Ectodermal cell (in vitro differentiated cells): ENCODE measurements at regions not wholly inside any gene's neighbourhood (a gene's known extent, or its start where the extent isn't known, plus 50 kb on each side); places are given as distances from the start of the nearest gene placed in this dataset.

Experiments
- H3K27ac ChIP-seq: 2 replicates; pipeline ENCODE4 v1.7.0; 2013; ENCODE audit warnings: mild to moderate bottlenecking, low read depth, low read length; ENCODE audit not compliant: insufficient read depth, poor library complexity, severe bottlenecking
- H3K27me3 ChIP-seq: 2 replicates; pipeline ENCODE4 v1.7.0; 2013; ENCODE audit warnings: mild to moderate bottlenecking, low read length; ENCODE audit not compliant: insufficient read depth, control insufficient read depth, poor library complexity, severe bottlenecking
- H3K36me3 ChIP-seq: one replicate; pipeline ENCODE4 v1.7.0; 2013; ENCODE audit warnings: low read length; ENCODE audit not compliant: control insufficient read depth, insufficient read depth
- H3K4me1 ChIP-seq: one replicate; pipeline ENCODE4 v1.7.0; 2013; ENCODE audit warnings: low read length; ENCODE audit not compliant: control insufficient read depth, insufficient read depth
- H3K4me3 ChIP-seq: 2 replicates; pipeline ENCODE4 v1.7.0; 2013; ENCODE audit warnings: low read depth, low read length, control low read depth; ENCODE audit not compliant: insufficient read depth
- H3K9me3 ChIP-seq: 2 replicates; pipeline ENCODE4 v1.7.0; 2013; ENCODE audit warnings: mild to moderate bottlenecking, low read length, moderate library complexity; ENCODE audit not compliant: control insufficient read depth
- WGBS, 2 experiments: methylation state at CpG; one replicate each; pipeline ENCODE4 v1.1.7; 2013; ENCODE audit warnings: missing lambda C conversion rate in 2 of 2; 5-methylcytosine and 5-hydroxymethylcytosine counted together

GRCh38 chr16:81166417-81167300 lies 70.5 kb upstream of the GCSH start:
- Histone ChIP-seq H3K4me1 (no peaks in the 10 kb centered on the region), H3K27ac (no peak overlapping the region), H3K27me3 (no peaks in the 10 kb centered on the region), H3K9me3 (no peaks in the 10 kb centered on the region), H3K36me3 (no peaks in the 10 kb centered on the region), H3K4me3 (no peak overlapping the region)
- WGBS, 2 experiments, result 89 to 90% methylated on average over 16 of the region's 16 CpGs

- H3K4me1 ChIP-seq, result no peaks in the 10 kb centered on the region
- 92 to 93% methylated on average over 12 of the region's 12 CpGs for WGBS, 2 experiments
- H3K27me3 ChIP-seq, result no peaks in the 10 kb centered on the region
- H3K36me3 ChIP-seq, result no peaks in the 10 kb centered on the region
- no peaks in the 10 kb centered on the region for H3K9me3 ChIP-seq
- no peak overlapping the region for H3K4me3 ChIP-seq
- no peak overlapping the region for H3K27ac ChIP-seq
These were observed 69.4 kb upstream of the GCSH start for GRCh38 chr16:81165411-81166097.

GRCh38 chr16:81164958-81165357 lies 68.8 kb upstream of the GCSH start:
- Histone ChIP-seq H3K4me1 (no peaks in the 10 kb centered on the region), H3K4me3 (no peak overlapping the region), H3K27ac (no peak overlapping the region), H3K27me3 (no peaks in the 10 kb centered on the region), H3K36me3 (no peaks in the 10 kb centered on the region), H3K9me3 (no peaks in the 10 kb centered on the region)
- WGBS, 2 experiments, result 92 to 94% methylated on average over 5 of the region's 5 CpGs

GRCh38 chr16:81164481-81164880 lies 68.3 kb upstream of the GCSH start:
- Histone ChIP-seq H3K27ac (no peak overlapping the region), H3K27me3 (no peaks in the 10 kb centered on the region), H3K4me1 (no peaks in the 10 kb centered on the region), H3K4me3 (no peak overlapping the region), H3K9me3 (no peaks in the 10 kb centered on the region), H3K36me3 (no peaks in the 10 kb centered on the region)
- 91 to 96% methylated on average over 11 of the region's 11 CpGs for WGBS, 2 experiments

DNA sequence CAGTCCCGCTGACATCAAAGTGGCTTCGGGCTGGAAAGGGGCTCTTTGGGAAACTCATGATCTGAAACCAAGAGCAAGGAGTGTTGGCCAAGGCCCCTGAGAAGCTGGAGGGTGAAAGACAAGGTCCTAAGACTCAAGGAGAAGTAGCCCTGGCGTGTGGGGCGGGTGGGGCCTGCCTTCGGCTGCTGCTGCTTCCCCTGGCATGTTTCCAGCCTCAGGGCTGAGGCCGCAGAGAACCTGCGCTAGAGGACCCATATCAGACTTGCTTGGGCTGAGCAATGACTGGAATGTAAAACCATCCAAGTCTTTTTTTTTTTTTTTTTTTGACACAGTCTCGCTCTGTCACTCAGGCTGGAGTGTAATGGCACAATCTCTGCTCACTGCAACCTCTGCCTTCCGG lies 67.5 kb upstream of the GCSH start:
- H3K4me1 ChIP-seq, result no peaks in the 10 kb centered on the region
- no peaks in the 10 kb centered on the region for H3K27me3 ChIP-seq
- no peaks in the 10 kb centered on the region for H3K36me3 ChIP-seq
- H3K9me3 ChIP-seq, result no peaks in the 10 kb centered on the region
- no peak overlapping the region for H3K4me3 ChIP-seq
- H3K27ac ChIP-seq, result no peak overlapping the region
- WGBS, 2 experiments, result 94 to 95% methylated on average over 9 of the region's 9 CpGs

- no peaks in the 10 kb centered on the region for H3K36me3 ChIP-seq
- no peaks in the 10 kb centered on the region for H3K27me3 ChIP-seq
- H3K9me3 ChIP-seq, result no peaks in the 10 kb centered on the region
- 64 to 72% methylated on average over 6 of the region's 6 CpGs for WGBS, 2 experiments
- H3K27ac ChIP-seq, result no peak overlapping the region
- no peak overlapping the region for H3K4me3 ChIP-seq
- no peaks in the 10 kb centered on the region for H3K4me1 ChIP-seq
These were observed 62.8 kb upstream of the GCSH start for GRCh38 chr16:81158964-81159363.

DNA sequence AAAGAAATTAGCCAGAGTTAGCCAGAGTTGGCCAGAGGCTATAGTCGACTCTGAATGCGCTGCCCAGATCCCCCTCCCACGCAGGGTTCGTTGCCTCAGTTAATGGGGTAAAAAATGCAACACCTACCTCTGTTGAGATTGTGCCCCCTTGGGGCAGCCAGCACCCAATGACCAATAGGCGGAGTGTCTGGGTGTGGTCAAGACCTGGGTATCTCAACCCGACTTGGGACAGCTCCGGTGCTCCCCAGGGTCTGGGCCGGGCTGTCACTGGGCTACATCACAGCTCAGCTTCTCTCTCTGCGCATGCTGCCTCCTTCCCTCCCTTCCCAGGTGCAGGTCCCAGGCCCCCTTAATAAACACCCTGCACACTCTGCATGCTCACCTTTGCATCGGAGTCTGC lies 59.6 kb upstream of the GCSH start:
- H3K4me1 ChIP-seq, result no peaks in the 10 kb centered on the region
- no peaks in the 10 kb centered on the region for H3K9me3 ChIP-seq
- WGBS, 2 experiments, result 89% methylated on average over 10 of the region's 10 CpGs
- no peaks in the 10 kb centered on the region for H3K27me3 ChIP-seq
- H3K4me3 ChIP-seq, result no peak overlapping the region
- no peak overlapping the region for H3K27ac ChIP-seq
- H3K36me3 ChIP-seq, result no peaks in the 10 kb centered on the region

DNA sequence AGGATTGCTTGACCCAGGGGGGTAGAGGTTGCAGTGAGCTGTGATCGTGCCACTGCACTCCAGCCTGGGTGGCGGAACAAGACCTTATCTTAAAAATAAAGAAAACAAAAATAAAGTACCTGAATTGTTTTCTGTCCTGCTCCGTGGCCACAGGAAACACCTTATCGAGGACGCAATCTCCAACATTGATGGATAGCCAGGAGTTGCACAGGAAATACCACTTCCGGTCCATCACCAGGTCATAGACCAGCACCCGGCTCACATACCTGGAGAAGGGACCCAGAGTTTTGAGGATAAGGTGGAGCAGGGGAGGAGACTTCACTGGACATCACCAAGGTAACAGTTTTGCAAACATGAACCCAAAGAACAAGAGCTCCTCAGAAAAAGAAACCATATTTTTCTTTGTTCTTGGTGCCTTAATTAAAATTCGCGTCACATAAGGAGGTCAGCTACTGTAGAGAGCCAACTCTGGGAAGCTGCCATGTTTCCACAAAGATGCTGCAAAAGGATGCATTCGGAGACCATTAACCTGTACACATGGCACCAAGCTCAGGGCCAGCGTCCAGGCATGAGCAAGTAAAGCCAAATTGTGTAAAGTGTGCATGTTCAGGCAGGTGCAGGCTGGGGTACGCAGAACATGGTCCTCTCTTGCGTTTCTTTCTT lies 55.6 kb upstream of the GCSH start:
- Histone ChIP-seq H3K4me3 (no peak overlapping the region), H3K27ac (no peak overlapping the region), H3K36me3 (no peaks in the 10 kb centered on the region), H3K27me3 (no peaks in the 10 kb centered on the region), H3K4me1 (no peaks in the 10 kb centered on the region), H3K9me3 (no peaks in the 10 kb centered on the region)
- WGBS, 2 experiments, result 79 to 80% methylated on average over 13 of the region's 13 CpGs

- 94 to 97% methylated on average over 10 of the region's 10 CpGs for WGBS, 2 experiments
- Histone ChIP-seq H3K27ac (no peak overlapping the region), H3K36me3 (no peaks in the 10 kb centered on the region), H3K27me3 (no peaks in the 10 kb centered on the region), H3K4me3 (no peak overlapping the region), H3K9me3 (no peaks in the 10 kb centered on the region), H3K4me1 (no peaks in the 10 kb centered on the region)
These were observed 53.4 kb upstream of the GCSH start for GRCh38 chr16:81149614-81150013.

DNA sequence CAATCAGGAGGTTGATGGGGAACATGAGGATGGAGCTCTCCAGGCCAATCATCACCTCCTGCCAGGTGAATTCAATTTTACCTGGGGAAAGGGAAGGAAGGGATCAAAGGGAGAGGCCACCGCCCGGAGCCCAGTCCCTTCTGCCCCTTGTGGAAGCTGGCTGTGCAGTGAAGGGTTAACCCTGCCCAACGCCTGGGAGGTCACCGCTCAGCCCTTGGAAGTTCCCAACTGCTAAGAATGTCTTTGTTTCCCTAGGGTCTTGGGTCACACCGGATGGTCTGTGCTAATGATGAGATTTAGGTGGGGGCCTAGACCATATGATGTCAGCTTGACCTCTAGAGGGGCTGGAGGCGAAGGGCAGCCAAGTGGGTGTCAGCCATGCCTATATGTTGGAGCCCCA lies 52.1 kb upstream of the GCSH start:
- Histone ChIP-seq H3K9me3 (no peaks in the 10 kb centered on the region), H3K27ac (no peak overlapping the region), H3K4me1 (no peaks in the 10 kb centered on the region), H3K36me3 (no peaks in the 10 kb centered on the region), H3K27me3 (no peaks in the 10 kb centered on the region), H3K4me3 (no peak overlapping the region)
- WGBS, 2 experiments, result 50 to 55% methylated on average over 6 of the region's 6 CpGs
